ENCODE measurements at regions not wholly inside any gene's neighbourhood (a gene's known extent, or its start where the extent isn't known, plus 50 kb on each side); places are given as distances from the start of the nearest gene placed in this dataset.

DNA sequence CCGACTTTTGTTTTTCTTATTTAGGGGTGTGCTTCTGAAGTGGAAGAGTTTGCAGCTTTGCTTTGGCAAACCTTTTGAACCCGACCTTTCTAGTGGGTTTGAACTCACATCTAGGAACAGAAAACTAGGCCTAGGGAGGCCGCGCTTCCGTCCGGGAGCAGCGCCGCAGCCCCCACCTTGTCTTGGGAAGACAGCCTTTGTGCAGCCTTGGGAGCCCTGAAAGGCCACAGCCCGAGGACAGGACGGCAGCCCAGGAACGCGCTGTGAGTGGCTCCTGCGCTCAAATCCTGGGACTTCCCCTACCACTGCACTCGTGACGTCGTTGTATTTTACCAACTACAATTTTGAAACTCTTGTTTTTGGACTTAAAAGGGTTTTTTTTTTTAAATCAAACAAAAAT is 53.7 kb upstream of the ZNF267 start:
- Mint-ChIP-seq H3K4me1 (no peaks in the 10 kb centered on the region), H3K27me3 (ENCODE audit: low read depth in 3 of 3) (peaks cover 4 to 15% (median 9%) of the 10 kb centered on the region in 3 donors), H3K27ac (no peak overlapping the region), H3K36me3 (peaks cover 0 to 3% (median 0%) of the 10 kb centered on the region in 3 donors), H3K9me3 (peaks cover 0 to 10% (median 2%) of the 10 kb centered on the region in 6 donors), H3K4me3 (no peak overlapping the region)
- no peak for DNase-seq
